H1 (cell line): ENCODE measurements at regions not wholly inside any gene's neighbourhood (a gene's known extent, or its start where the extent isn't known, plus 50 kb on each side); places are given as distances from the start of the nearest gene placed in this dataset.

Experiments
- BCL11A ChIP-seq, 2 experiments: IDR thresholded peaks; one replicate each; pipeline ENCODE4 v1.6.1; 2011; ENCODE audit warnings: low read depth in 2 of 2, low read length in 2 of 2, mild to moderate bottlenecking in 2 of 2
- HDAC2 ChIP-seq, 2 experiments: fragments of 300-600 bp in 1 of 2; sonication (generic) in 1 of 2; IDR thresholded peaks; 2 replicates each; pipeline ENCODE4 v1.6.1; 2011 to 2012; ENCODE audit warnings: low read depth in 2 of 2, low read length in 2 of 2, mild to moderate bottlenecking in 2 of 2, moderate library complexity in 2 of 2, borderline replicate concordance in 1 of 2, inconsistent platforms in 1 of 2
- SIRT6 ChIP-seq: IDR thresholded peaks from one replicate; pipeline ENCODE4 v1.7.1; 2012; ENCODE audit warnings: low read length, inconsistent platforms

DNA sequence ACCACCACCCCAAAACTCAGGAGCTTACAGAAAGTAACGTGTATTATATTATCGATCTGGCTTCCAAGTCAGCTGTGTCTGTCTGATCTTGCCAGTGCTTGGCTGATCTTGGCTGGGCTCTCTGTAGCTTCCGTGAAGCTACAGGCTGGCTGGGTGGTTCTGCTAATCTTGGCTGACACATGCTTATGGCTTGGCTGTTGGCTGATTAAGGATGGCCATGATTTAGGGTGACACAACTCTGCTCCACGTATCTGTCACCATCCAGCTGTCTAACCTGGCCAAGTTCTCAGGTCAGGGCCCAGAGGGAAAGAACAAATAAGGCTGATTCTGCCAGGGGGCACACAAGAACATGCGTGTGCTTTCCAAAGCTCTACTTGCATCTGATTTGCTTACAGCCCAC is 64.7 kb upstream of the PRL start (continued):
- TF ChIP-seq HDAC2 (IDR thresholded peaks at IDR 0.05; ENCODE audit: borderline replicate concordance in 1 of 2, low read depth in 2 of 2, low read length in 2 of 2) (no peak), SIRT6 (no peak), BCL11A (IDR thresholded peaks at IDR 0.05; ENCODE audit: low read depth in 2 of 2, low read length in 2 of 2) (no peak)
